ENCODE measurements at regions not wholly inside any gene's neighbourhood (a gene's known extent, or its start where the extent isn't known, plus 50 kb on each side); places are given as distances from the start of the nearest gene placed in this dataset.
A peak's percentile ranks its signal among the peaks of the same experiment; 100 is the strongest.

DNA sequence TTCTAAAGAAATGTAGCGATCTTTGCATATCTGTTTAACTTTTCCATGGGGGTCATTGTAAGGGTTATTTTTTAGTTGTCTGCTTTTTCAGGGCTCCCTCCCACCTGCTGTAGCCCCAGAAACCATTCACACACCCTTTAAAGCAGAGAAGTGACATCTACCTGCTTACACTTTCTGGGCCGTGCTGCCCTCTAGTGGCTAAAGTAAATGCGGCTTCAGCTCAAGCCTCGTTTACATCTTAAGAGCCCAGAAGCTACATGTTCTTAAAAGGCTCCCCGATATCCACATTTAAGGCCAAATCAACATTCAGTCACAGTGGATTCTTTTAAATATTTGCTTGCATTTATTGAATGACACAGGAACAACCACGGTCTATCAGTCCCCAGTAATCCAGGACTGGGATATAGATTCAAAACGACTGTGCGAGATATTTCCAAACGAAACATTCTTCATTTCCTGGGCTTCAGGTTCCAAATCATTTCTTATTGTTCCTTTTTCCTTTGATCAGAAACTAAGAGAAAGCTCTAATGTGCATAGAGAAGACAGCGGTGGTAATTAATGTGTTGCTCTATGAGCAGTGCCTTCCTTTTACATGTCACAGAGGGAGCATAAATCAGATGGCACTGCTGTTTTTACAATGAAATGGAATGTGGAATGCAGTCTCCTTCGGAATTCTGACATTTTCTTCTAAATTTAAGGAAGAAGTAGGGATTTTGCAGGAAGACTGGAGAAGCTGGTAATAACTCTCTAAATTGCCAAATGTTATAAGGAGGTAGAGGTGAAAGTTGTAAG, 119.9 kb downstream of the RASGEF1B start:
- FAIRE-seq (no peak), DNase-seq (peak; percentile 66 to 94 (median 82))
- Histone ChIP-seq H3K4me3 (ENCODE audit: low read length in 3 of 3) (no peak overlapping the region), H3K9ac (ENCODE audit: low read length in 3 of 3) (no peak overlapping the region), H3K27me3 (ENCODE audit: control insufficient read depth, insufficient read depth, low read length) (no peaks in the 10 kb centered on the region), H3K4me1 (ENCODE audit: control insufficient read depth in 2 of 3, insufficient read depth in 2 of 3, low read depth in 1 of 3, low read length in 3 of 3) (peaks cover 0 to 6% (median 0%) of the 10 kb centered on the region in 3 donors), H3K27ac (ENCODE audit: low read depth in 2 of 2, low read length in 2 of 2) (no peak overlapping the region), H3K9me3 (ENCODE audit: control insufficient read depth in 2 of 3, insufficient read depth in 1 of 3, low read length in 3 of 3) (no peaks in the 10 kb centered on the region), H3K36me3 (ENCODE audit: control insufficient read depth in 2 of 3, insufficient read depth in 3 of 3, low read length in 3 of 3) (no peaks in the 10 kb centered on the region)
- intact Hi-C loops (cut with DNase I): no loop called here
- peak; percentile 86 for TF ChIP-seq CTCF (IDR thresholded peaks at IDR 0.05; ENCODE audit: borderline replicate concordance, extremely low read depth, insufficient read depth)

- H3K4me1 ChIP-seq (ENCODE audit: control insufficient read depth in 2 of 3, insufficient read depth in 2 of 3, low read depth in 1 of 3, low read length in 3 of 3): peaks cover 0 to 6% (median 0%) of the 10 kb centered on the region in 3 donors
- FAIRE-seq: no peak
- no peak overlapping the region for H3K9ac ChIP-seq (ENCODE audit: low read length in 3 of 3)
- intact Hi-C loops (cut with DNase I): no loop called here
- H3K9me3 ChIP-seq (ENCODE audit: control insufficient read depth in 2 of 3, insufficient read depth in 1 of 3, low read length in 3 of 3): no peaks in the 10 kb centered on the region
- no peaks in the 10 kb centered on the region for H3K27me3 ChIP-seq (ENCODE audit: control insufficient read depth, insufficient read depth, low read length)
- no peak overlapping the region for H3K4me3 ChIP-seq (ENCODE audit: low read length in 3 of 3)
- H3K36me3 ChIP-seq (ENCODE audit: control insufficient read depth in 2 of 3, insufficient read depth in 3 of 3, low read length in 3 of 3): no peaks in the 10 kb centered on the region
- no peak overlapping the region for H3K27ac ChIP-seq (ENCODE audit: low read depth in 2 of 2, low read length in 2 of 2)
- DNase-seq: peak in 1 of 5 donors; percentile 18
- no peak for TF ChIP-seq CTCF (IDR thresholded peaks at IDR 0.05; ENCODE audit: borderline replicate concordance, extremely low read depth, insufficient read depth)
These were observed 121.7 kb downstream of the RASGEF1B start for GRCh38 chr4:81350040-81350439.

DNA sequence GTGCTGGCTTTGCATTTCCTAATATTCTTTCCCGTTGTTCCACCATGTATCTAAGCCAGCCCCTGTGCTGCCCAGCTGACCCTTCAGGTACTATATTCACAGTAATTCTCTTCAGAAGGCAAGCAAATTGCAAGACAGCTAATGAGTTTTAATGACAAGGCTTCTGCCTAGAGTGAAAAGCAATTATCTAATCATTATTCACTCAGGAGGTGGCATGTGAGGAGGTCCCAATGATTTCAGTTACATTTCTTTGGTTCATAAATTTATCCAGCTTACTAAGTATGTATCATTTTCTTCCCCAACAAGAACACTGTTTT, 123.0 kb downstream of the RASGEF1B start:
- no peaks in the 10 kb centered on the region for H3K9me3 ChIP-seq (ENCODE audit: control insufficient read depth in 2 of 3, insufficient read depth in 1 of 3, low read length in 3 of 3)
- no peaks in the 10 kb centered on the region for H3K27me3 ChIP-seq (ENCODE audit: control insufficient read depth, insufficient read depth, low read length)
- intact Hi-C loops (cut with DNase I): loop anchor here (5.0 kb wide), 1 partner anchor 276 kb away; no protein-coding TSS in a partner anchor
- FAIRE-seq (no peak), DNase-seq (no peak)
- no peak overlapping the region for H3K4me3 ChIP-seq (ENCODE audit: low read length in 3 of 3)
- H3K36me3 ChIP-seq (ENCODE audit: control insufficient read depth in 2 of 3, insufficient read depth in 3 of 3, low read length in 3 of 3): no peaks in the 10 kb centered on the region
- H3K9ac ChIP-seq (ENCODE audit: low read length in 3 of 3): no peak overlapping the region
- no peak for TF ChIP-seq CTCF (IDR thresholded peaks at IDR 0.05; ENCODE audit: borderline replicate concordance, extremely low read depth, insufficient read depth)
- H3K4me1 ChIP-seq (ENCODE audit: control insufficient read depth in 2 of 3, insufficient read depth in 2 of 3, low read depth in 1 of 3, low read length in 3 of 3): peaks cover 0 to 6% (median 0%) of the 10 kb centered on the region in 3 donors
- no peak overlapping the region for H3K27ac ChIP-seq (ENCODE audit: low read depth in 2 of 2, low read length in 2 of 2)
